GM12892 (cell line): ENCODE measurements at regions not wholly inside any gene's neighbourhood (a gene's known extent, or its start where the extent isn't known, plus 50 kb on each side); places are given as distances from the start of the nearest gene placed in this dataset.

Experiments
- POLR2A ChIP-seq: IDR thresholded peaks from 2 replicates; pipeline ENCODE4 v1.6.1; 2011; ENCODE audit warnings: low read depth, low read length, control low read depth
- POLR2AphosphoS5 ChIP-seq: IDR thresholded peaks from 2 replicates; pipeline ENCODE4 v1.6.1; 2011; ENCODE audit warnings: low read depth, low read length, control low read depth

GRCh38 chr4:14368391-14368790 lies 633.9 kb upstream of the CPEB2 start:
- TF ChIP-seq POLR2AphosphoS5, result no peak
- TF ChIP-seq POLR2A, result no peak
